HG03060 (cell line): ENCODE measurements at regions not wholly inside any gene's neighbourhood (a gene's known extent, or its start where the extent isn't known, plus 50 kb on each side); places are given as distances from the start of the nearest gene placed in this dataset.

Source experiments
- ATAC-seq: cut with Tn5 transposase; IDR thresholded peaks from one replicate; pipeline ENCODE4 v1.9.1; 2021; ENCODE audit warnings: low read depth, moderate number of reproducible peaks; ENCODE audit not compliant: unreplicated experiment

DNA sequence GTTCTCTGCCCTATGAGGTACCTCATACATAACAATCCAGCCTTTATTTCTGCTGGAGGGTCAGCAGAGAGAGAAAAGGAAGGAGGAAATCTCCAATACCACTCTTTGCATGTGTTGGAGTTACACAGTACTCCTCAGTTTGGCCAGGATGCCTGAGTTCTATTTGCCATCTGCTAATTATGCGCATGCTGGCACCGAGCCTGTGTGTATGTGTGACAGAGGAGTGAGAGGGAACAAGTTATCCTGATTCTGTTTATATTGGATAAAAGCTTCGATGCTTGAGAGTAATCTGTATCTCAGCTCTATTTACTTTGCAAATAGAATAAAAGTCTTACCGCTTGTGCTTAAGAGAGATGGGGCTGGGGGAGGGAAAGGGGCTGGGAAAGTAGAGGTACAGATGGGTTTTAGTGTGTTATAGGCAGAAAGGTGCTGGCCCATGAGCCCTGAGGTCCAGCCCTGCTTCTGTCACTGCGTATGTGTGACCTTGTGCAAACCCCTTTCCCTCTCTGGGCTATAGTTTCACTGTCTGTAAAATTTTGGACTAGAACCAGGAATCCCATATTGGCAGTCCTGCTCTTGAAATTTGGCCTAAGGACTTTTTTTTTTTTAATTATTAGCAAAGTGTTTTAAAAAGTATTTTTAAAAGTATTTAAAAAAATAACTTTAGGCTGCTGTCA is 54.5 kb upstream of the PLXNA2 start:
- ATAC-seq = no peak

DNA sequence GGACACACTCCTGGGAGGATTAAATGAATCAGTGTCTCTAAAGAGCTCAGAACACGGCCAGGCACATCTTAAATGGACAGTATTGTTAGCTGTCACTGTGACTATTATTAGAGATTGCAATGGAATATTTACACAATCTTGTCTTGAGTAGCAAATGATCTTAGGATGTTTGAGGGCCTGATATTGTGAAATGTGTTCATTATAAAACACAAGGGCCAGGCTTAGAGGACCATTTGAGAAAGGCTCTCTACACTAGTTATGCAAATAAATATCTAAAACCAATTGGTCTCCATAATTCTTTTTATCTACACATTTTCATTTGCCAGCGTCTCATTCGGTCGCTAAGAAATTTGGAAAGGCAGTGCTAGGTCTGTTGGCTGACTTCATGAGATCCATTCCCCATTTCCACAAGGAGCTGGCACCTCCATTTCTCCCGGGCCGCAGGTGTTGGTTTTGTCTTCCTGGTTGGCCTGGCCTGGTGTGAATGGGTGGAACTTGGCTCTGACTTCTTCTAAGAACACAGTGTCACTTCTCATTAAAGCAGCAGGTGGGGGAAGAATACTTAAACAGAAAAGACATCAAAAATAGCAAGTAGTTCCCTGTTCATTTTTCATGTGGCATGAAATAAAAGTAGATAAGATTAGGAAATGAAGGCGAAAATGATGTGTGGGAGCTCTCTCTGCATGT is 56.0 kb upstream of the PLXNA2 start:
- no peak for ATAC-seq

DNA sequence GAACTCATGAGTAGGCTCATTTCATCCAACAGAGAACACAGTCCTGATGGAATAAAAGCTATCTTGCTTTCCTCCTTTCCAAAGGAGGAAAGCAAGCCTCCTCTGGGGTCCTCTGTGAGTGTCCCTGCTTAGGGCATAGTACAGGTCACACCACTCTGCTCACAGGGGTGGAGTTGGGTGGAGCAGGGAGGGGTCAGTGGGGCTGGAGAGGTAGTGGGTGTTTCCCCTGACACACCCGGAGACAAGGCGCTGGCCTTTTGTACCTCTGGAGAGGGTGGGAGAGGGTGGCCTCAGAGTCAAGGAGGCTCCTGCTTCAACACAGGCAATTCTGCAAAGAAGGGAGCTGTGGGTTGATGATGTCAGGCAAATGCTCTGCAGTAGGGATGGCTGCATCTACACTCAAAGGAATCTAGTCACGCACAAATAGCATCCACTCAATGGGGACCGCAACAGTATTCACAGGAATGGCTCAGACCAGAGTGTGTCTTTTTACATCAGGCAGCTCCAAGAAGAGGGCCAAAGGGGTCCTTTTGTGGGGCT is 58.6 kb upstream of the PLXNA2 start:
- ATAC-seq = no peak

DNA sequence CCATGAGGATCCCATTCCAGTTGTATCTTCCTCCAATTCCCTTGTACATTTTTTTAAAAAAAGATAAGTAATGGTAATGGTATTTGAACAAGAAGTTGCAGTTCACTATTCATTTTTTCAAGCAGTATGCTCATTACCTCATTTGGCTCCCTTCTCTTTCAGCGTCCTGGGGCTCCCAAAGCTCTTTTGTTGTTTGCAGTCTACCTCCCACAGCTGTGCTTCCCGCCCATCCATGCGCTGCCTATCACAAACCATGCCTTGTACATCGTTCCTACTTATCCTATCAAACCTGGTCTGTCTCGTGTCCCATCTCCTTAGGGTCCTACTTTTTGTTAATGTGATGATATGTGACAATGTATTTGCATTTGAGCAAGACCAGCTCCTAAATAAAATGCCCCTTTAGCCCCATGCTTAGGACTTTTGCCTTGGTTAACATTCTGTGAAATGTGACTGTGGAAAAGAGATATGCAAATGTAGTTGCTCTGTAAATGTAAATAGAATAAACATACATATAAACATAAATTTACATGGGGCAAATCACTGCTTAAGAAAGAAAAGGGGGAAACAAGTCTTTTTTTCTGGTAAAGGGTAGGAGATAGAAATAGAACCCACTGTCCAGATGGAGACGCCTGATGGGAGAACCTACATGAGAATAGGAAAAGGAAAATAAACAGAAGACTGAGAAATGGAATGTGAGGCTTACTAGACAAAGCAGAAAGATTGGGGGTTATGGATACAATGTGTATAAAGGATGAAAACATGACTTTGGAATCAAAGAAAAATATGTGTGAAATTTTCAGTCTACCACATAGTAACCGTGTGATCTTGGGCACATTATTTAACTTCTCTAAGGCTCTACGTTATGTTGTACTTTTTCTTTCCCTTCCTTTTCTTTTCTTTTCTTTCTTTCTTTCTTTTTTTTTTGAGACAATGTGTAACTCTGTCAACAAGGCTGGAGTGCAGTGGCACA is 59.8 kb upstream of the PLXNA2 start:
- no peak for ATAC-seq

DNA sequence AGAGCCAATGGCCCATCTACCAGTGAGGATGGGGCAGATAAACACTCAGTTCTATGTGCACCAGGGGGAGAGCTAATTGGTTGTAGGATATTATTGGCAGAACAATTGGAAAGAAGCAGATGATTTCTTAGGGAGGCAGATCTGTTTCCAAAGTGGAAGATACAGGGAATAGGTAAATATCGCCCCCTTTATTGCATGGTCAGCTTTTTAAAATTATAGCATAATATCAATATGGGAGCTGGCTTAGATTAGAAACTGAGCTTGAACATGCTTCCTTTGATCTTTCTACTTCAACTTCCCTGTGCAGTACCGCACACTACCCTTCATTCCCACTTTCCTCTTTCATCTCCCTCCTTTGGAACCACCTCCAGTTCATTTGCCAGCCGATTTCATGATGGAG is 64.0 kb upstream of the PLXNA2 start:
- ATAC-seq = no peak

DNA sequence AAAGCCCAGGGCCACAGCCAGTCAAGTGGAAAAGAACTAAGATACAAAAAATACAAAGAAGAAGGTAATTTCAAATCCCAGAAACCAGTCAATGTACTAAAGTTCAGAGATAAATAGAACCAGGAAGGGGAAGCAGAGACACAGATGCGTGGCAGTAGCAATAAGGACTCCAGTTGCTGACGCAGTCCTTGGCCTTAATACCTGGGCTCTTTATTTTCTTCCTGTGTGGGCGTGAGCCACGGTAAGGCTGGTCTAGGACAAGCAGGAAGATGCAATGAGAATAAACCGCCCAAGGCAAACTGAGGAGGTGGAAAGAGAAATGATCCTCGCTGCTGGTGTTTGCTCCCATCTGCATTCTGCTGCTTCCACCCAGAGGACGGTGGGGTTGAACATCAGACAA is 65.6 kb upstream of the PLXNA2 start:
- no peak for ATAC-seq

DNA sequence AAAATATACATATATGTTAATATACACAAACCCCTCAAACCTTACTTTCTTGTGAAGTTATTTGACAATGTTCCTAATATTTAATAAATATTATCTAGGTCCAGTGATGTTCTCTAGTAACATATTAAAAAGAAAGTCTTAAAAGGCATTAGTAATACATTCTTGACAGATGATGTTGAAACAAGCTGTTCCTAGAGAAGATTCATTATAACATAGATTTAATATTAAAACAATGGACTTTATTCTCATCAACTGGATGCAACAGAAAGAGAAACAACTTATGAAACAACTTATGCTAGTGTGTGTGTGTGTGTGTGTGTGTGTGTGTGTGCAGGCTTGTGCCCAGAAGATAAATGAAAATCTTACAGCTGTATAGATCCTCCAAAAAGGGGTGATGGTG is 68.5 kb upstream of the PLXNA2 start:
- no peak for ATAC-seq

DNA sequence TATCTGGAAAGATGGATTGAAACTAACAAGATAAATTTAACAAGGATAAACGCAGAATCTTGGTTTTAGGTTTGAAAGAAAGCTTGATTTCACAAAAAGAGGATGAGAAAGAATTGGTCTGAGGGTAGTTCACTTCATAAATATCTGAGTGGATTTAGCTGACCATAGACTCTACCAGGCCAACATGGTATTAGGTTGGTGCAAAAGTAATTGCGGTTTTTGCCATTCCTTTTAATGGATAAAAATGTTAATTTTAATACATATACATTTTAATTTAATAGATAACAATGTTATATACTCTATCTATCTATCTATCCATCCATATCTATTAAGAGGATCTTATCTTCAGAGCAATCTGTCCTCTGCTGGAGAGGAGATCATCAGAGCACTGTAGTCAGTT is 70.2 kb upstream of the PLXNA2 start:
- ATAC-seq = no peak

DNA sequence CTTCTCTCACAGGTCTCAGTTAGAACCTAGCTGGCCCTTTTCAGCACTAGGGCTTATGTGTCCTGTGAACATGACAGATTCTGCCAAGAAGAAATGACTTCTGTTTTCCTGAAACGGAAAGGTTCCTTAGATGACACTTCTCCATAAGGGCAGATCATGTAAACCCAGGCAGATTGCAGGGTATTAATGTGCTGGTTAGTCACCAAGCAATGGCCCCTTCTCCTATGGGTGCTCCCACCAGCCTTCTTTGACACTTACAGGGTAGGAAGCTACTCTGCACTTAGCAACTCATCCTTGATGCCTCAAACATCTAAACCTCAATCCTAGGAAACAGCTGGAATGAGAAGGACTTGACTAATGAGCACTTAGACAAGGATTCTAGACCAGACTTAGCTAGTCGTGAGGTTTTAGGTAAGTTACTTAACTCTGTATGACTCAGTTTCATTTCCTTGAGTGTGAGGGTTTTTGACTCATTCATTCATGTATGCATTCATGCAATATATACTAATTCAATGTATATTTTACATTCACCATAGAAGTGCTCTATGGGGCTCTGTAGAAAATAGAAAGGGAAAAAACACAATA is 74.1 kb upstream of the PLXNA2 start:
- ATAC-seq = no peak

DNA sequence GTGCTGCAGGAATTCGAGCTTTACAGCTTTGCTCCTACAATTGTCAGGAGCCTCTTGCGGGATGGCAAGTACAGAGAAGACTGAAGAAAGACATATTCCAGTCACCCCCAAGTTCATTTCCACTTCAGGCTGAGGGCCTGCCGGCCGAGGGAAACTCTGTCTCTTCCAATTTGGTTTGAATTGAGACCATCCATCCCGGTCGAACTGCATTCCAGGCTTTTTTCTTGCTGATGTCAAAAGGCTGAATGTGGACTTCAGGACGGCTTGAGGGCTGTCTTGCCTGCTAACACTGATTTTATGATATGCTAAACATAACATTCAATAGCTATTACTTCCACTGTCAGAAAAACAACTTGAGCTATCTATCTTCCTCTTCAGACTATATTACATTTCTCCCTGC is 79.8 kb upstream of the PLXNA2 start:
- no peak for ATAC-seq

DNA sequence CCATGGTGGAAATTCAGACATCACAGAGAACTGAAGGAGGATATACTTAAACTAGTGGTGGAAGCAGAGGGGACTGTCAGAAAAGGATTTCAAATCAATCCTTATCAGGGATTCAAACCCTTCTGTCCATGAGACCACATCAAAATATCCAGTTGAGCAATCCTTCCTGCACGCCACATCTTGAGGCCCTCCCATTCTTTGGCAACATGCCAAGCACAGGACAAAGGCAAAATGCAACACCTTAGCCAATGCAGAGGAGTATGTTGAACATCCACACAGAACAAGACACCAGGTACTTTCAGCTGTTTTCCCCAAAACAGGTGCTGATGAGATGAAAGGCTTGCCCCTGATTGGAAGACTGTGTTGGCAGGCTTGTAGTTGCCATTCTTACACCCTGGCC is 81.8 kb upstream of the PLXNA2 start:
- ATAC-seq = no peak

DNA sequence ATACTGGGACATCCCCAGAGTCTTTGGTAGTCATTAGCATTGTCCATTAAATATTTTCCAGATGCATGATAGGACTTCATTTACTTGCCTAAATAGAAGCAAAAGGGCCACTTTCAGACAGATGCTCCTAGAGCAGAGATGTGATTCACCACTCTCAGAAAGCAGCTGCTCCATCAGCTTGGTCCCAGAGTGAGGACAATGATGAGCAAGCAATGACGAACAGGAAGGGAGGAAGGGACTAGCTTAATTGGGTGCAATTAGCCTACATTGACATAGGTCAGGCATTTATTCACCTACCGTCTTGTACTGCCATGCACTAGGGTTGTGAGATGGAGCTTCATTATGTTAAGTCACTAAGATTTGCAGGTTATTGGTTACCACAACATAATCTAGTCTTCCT is 85.1 kb upstream of the PLXNA2 start:
- ATAC-seq = no peak

DNA sequence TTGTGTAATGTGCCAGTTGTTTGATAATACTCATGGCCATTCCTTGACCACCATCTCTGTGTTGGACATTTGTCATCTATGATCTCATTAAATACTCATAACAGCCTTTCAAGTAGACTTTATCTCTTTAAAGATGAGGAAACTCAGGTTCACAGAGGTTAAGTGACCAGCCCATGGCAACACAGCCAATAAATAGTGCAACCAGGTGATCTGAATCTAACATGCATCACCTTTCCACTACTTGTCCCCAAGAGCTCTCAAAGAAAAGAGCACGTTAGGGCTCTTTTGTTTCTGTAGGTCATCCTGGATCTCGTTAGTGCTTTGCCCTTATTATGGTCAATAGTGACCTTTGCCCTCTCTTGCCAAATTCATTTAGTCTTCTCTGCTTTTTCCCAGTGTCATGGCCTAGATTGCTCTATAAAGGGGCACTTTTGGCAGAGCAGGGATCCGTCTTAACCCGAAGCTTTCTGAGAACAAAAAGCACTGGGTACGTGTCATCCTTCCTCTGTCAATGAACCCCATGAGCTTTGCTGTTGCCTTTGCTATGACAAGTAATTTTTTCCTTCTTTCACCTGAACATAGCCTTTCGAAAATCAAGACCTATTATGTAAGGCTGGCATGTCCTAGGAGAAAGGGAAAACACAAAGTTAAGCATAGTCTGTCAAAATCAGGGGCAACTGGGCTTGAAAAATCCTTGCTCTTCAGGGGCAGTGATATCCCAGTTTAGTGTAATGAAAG is 88.0 kb upstream of the PLXNA2 start:
- no peak for ATAC-seq

DNA sequence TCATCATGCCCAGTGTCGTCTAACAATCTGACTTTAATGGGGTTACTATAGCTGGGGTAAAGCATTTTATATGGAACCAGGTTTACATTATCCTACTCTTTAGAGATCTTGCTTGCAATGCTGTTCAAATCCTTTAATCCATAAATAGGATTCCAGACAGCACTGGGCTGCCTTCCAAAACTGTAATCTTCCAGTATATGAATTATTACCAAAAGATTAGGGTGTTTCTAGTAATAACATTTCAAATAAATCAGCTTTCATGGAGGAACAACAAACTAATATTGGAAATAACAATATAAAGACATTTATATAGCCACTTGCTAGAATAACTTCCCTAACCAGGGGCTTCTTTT is 88.6 kb upstream of the PLXNA2 start:
- ATAC-seq = no peak

DNA sequence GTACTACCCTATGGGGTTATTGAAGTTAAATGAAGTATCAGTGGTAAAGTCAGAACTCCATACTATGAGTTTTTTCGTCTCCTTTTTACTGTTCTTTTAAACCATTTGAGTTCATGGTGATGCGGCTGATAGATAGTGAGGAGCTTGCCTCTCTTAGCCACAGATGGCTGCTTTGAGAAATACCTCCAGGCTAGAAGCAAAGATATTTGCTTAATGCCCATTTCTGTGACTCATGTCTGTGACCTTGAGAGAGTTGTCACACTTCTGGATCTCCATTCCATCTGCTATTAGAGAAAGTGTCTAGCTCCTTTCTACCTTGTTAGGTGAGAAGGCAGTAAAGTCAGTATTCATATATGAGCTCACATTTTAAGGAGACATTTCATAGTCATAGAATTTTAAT is 89.5 kb upstream of the PLXNA2 start:
- ATAC-seq = no peak

DNA sequence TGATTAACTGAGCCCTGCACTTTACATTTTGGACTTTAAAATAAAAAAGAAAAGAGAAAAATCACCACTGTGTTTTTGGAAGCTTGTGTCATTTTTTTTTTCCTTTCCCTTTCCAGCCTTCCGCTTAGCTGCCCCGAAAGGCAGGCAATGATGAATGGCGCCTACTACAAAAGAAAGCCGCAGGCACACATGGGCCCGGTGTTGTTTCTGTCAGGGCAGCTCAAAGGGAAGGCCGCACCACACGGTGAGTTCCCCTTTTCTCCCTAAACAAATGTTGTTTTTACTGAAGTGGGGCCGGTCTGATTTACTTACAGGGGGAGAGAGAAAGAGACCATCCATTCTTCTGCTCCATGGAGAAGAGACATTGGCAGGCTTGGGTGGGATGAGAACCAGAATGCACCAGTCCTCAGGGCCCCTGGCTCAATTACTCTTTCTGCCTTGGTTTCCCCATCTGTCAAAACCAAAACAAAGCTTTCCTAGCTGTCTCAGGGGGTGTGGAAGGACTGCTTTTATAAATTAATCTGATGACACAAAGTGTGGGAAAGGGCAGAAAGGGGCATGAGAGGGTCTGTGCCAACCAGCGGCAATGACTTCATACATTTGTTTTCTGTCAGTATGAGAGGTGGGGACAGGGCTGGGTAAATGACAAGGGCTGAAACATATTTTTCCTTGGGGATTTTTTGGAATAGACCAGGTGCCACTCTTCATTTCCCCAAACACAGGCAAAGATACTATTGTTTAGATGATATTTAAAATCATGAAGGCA is 91.4 kb upstream of the PLXNA2 start:
- no peak for ATAC-seq

DNA sequence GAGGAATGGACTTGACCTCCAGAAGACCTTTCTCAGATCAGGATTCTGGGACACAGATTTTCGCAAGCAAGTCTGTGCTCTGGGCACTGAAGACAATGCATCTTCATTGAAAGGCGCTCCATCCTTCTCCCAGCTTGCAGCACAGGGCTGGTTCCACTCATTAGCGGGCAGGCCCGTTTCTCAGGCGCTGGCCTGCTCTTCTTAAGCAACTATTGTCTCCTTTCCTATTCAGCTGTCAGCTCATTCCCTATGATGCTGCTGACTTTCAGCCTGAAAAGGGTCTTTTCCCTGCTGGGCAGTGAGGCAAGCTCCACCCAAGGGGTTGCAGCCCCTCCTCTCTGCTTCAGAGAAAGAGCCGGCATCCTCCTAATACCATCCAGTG is 91.9 kb upstream of the PLXNA2 start:
- ATAC-seq = no peak

DNA sequence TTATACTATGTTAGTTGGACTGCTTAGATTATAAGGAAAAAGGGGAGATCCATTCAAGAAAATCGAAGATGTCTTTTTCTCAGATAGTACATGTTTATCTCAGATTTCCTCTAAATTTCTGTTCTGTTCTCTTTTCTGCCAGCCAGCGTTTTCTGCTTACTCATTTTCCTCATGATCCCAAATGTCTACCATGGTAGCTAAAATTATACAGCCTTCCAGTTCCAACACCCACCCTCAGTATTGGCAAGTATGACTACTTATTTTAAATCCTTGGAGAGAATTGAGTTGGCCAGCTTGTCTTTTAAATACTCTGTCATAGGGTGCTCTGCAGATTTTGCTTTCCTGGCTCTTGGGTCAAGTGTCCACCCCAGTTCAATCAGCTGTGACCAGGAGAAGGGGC is 95.7 kb upstream of the PLXNA2 start:
- no peak for ATAC-seq

DNA sequence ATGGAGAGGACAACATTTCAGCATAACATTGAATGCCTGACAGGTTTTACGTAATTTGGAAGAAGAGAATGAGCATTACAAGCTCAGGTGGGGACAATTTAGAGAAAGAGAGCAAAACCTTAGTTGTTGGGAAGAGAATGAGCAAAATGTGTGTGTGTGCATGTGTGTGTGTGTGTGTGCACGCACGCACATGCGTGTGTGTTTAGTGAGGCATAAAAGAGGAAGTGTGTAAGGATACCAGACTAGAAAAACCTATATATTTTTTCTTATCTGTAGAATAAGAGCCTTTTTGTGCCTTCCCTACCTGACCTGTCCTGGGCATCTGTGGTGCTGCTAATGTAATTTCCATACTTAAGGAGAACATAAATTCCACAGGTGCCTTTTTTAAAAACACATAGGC is 99.0 kb upstream of the PLXNA2 start:
- ATAC-seq = no peak
